Pons (tissue), 1 donor: ENCODE measurements at regions not wholly inside any gene's neighbourhood (a gene's known extent, or its start where the extent isn't known, plus 50 kb on each side); places are given as distances from the start of the nearest gene placed in this dataset.
"Not testable (repeated sequence)": the region's sequence is repeated elsewhere in the genome, so short reads cannot be mapped to it uniquely, and the experiment has no call there.

ENCODE experiments used
- DNase-seq: peaks from one replicate; pipeline ENCODE4 v3.0.0-alpha.2; 2016; ENCODE audit warnings: low spot score

DNA sequence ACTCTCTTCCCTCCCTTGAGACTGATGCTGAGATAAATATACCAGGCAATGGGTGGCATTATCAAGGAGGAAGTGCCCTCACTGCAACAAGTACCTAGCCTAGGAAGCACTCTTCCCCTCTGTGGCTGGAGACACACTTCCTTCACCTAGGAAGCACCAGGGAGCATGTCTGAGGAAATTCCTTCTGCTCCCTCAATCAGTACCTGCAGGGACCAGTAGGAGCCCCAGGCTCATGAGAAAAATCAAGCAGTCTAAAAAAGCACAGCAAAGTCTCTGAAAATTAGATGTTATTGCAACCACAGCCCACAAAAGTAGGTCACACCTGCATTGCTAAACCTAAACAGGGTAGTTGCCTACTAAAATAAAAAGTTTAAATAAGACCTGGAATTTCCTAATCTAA, 78.2 kb upstream of the TRPM1 start:
- DNase-seq: no peak

DNA sequence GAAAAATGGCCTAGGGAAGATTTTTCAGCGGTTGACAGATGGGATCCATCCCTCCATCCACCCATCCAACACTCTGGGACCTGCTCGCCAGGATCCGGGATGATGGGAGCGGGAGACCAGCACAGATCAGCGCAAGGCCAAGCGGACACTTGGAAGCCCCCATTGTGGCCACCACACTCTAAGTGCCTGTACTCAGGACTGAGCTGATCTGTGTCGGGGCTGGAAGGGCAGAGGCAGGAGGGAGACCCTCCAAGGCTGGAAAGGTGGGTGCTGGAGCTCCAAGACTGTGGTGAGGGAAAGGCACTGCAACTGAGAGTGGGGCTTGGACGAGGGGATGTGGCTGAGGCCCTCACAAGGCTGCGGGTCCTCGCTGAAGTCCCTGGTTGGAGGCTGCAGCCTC, 91.8 kb upstream of the TRPM1 start:
- no peak for DNase-seq

DNA sequence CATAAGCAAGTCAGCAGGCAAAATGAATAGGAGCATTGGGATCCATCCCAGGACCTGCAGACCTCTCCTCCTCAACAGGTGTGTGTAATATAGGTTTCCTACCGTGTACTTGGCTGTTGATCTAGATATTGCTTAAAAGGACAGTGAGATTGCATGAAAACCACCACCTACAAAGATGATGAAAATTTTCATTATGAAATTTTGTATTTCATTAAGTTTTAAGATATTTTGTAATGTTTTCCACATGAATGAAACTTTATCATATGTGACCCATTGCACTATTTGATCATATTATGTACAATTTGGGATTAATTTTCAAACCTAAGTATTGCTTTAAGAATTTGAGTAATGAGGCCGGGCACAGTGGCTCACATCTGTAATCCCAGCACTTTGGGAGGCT, 94.3 kb upstream of the TRPM1 start:
- no peak for DNase-seq

DNA sequence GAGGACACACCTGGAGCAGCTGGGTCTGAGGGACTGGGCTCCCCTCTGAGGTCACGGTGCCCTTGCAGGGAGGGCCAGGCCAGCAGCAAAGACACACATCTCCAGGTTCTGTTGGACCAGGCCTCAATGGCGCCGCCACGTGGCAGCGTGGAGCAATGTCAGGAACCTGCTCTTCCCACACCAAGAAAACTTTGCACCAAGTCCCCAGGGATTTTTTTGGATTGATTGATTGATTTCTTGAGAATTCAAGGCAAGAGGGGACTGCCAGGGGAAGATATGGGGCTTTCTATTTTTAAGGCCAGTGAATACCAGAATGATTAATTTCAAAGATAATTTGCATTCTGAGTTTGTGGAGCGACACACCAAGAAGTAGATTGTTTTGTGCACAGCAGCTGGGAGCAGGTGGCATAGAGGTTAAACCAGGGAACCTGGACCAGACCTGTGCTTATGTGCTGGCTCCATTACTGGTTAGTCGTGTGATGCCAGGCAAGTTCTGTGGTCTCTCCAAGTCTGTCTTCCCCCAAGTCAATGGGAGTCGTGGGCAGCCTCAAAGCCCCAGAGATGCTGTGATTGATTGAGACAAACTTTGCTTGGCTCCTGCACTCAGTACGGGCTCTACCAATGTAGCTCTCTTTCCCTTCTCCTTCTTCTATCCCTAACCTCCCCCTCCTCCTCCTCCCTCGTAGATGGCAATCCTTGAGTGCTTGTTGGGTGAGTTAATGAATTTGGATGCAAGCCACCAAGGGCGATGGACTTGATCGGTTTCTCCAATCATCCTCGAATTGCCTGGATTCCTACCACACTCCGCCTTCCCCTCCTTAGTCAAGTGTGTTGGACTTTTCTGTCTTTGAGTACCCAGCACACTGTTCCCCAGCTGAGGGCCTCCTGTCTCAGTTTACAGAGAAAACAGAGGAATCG, 96.2 kb upstream of the TRPM1 start:
- DNase-seq: no peak

DNA sequence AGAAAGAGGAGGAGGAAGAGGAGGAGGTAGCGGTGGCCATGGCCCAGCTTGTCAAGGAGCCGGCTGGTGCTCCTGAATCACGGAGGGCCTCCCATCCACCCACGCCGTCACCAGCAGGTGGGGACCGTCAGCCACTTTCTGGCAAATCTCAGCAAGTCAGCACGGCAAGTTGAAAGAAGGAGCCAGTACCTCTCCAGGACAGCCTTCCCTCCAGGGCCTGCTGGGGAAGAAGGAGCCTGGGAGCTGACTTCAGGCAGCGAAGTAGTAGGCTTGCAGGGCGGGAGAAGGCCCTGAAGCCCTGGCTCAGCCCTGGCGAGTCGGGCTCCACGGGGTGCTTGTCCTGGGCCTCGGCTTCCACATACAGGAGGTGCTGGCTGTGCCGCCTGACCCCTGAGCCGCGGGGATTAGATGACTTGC, 99.2 kb upstream of the TRPM1 start:
- DNase-seq: no peak

DNA sequence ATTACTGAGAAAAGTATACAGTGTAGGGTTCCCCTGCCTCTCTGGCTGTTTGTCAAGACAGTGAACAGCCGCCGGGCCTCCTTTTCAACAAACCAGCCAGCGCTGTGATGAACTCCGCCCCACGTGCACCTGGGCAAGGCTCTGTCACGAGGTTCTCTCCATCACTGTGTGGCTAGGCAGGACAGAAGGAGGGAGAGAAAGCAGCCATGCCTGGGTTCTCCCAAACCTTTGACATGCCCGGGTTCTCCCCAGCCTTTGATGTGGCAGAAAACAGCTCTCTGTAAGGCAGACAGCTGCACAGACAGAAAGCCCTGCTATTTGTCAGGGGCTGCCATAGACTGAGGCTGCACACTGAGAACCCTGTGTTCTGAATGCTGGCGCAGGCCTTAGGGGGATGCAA, 101.4 kb upstream of the TRPM1 start:
- DNase-seq: no peak

DNA sequence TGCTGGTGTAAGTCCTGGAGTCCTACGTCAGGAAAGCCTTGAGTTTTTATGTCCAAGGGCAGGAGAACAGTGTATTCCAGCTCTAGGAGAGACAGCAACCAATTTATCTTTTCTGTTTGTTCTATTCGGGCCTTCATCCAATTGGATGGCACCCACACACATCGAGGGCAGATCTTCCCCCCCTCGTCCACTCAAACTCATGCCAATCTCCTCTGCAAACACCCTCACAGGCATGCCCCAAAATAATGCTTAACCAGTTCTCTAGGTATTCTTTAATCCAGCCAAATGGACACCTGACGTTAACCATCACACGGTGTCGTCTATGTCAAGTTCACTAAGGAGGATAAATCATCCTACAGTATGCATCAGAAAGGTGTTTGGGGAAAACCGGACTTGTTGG, 102.5 kb upstream of the TRPM1 start:
- DNase-seq: no peak

DNA sequence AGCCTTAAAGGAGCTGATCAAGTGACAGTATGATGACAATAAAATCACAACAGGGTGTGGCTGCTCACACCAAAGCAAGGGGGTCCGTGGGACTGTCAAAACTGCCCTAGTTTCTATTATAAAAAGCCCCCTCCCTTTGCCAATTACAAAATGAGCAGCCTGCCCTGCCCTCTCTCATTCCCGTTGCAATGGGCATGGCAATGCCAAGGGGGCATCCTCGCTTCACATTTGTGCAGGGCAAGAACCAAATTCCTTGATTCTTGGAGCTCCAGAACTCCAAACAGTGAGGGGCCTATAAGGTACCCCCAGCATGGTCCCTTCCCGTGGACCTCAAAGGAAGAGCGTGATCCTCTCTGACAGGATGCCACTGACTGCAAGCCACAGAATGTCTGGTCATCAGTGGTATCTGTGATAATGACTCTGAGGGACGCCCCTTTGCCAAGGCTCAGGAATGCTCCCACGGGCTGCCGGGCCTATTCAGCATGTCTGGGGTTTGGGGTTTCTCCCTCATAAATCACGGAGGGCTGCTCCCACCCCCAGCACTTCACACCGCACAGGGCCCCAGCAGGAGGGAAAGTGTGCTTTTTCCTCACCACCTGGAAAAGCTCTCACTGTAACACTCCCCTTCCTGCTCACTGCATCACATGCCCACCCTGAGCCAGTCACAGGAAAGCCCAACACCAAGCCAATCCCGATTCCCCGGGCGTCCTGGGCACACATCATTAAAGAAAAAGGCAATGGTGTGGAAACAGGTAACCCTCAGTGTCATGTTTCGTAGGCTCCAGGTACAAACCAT, 105.1 kb upstream of the TRPM1 start:
- DNase-seq: no peak

DNA sequence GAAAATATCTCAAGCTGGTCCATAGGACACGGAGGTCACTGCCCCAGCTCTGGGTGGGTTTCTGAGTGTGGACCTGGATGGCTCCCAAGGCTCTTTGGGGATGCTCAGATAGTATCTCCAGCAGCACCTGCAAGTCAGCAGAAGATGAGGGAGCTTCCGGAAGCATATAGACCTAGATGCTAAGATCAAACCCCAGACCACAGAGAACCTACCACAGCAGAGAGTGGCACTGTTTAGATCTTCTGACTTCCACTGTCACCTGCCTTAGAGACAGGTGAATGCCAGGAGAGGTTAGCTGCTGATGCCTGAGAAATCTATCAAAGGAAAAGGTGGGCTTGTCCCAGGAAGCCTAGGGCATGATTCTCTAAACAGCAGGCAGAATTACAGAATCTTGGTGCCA, 105.7 kb upstream of the TRPM1 start:
- DNase-seq: no peak

DNA sequence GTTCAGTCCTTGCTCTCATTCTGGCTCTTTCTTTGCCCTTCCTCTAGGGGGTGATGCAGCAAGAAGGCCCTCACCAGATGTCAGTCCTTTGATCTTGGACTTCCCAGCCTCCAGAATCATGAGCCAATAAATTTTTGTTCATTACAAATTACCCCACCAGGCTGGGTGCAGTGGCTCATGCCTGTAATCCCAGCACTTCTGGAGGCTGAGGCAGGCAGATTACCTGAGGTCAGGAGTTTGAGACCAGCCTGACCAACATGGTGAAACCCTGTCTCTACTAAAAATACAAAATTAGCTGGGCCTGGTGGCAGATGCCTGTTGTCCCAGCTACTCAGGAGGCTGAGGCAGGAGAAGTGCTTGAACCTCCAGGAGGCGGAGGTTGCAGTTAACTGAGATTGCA, 106.3 kb upstream of the TRPM1 start:
- DNase-seq: not testable (repeated sequence)

DNA sequence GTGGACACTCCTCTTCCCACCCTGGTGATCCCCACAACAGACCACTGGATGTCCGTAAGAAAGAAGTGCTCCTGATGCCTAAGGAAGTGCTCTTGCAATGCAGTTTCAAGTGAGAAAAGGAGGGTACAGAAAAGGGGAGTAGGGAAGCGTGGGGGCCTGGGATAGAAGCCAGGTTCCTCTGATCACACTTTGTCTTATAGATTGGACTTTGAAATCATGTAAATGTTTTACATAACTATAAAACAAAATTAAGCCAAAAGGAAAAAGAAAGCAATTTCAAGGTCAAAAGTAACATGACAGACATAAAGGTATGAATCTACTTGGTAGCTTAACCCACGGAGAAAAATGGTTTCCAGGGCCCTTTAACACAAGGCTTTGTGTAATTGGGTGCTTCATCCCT, 107.3 kb upstream of the TRPM1 start:
- DNase-seq: no peak

DNA sequence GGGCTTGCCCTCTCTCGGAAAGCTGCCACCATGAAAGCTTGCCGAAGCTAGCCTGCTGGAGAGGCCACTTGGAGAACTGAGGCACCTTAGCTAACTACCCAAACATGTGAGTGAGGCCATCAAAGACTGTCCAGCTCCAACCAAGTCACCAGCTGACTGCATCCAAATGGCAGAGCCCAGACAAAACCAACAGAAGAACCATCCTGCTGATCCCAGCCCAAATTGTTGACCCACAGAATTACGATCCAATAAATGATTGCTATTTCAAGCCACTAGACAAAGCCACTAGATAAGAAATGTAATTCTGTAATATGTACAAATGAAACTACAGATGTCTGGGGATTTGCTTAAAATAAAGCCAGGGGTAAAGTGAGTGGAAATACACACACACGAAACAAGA, 109.8 kb upstream of the TRPM1 start:
- no peak for DNase-seq

DNA sequence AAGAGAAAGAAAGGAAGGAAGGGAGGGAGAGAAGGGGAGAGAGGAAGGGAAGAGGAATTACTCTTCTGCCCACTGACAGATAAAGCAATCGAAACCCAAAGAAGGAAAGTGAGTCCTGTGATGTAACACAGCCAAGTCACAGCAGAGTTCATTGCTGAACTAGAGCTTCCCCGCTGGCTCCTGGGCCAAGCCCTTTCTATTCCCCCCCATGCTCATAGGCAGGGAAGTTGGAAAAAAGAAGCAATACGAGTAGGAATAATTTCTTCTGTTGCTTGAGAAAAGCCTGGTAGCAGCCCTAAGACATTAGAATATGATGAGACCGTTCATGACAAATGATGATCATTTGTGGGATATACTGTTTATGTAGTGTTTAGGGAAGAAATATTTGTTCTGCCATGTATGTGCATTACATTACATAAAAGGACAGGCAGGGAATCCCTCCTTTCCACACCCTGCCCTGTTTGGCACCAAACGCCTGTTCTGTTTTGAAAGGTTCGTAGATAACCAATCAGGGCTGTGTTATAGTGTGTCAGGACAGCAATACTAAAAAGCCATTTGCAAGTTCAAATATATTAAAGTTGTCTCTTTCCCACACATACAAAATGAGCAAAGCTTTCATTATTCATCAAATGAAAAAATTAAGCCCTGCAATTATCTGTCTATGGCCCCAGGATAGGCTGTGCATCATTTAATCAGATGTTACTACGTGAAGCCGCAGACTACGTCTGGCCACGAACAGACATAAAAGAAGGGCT, 111.0 kb upstream of the TRPM1 start:
- peak; percentile 53 for DNase-seq

DNA sequence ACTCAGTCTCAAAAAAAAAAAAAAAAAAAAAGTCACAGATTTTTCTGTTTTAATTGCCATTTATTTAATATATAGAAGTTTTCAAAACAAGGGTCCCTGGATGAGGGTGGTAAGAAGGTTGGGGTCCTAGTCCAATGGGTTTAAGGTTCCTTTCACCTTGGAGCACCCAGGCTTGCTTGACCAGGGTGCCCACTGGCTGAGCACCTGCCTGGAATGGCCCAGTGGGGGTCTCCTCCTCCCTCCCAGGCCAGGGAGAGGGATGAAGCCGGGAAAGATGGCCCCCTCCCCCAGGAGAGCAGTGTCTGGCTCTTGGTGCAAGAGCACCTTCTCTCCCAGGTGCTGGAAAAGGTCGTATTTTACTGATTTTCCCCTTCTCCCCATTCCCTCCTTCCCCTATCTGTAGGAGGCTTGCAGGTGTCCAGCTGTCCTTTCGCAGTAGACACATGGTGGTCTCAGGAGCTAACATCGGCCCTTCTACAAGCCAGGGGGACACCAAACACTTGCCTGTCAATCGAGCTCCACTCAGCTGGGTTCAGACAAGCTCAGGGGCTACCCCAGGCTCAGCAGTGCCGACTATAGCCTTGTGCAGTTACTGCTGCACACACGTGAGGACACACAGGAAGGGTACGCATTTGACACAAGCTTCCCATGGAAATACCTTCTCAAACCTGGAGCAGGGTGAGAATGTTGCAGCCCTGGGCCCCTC, 112.3 kb upstream of the KLF13 start:
- no peak for DNase-seq

DNA sequence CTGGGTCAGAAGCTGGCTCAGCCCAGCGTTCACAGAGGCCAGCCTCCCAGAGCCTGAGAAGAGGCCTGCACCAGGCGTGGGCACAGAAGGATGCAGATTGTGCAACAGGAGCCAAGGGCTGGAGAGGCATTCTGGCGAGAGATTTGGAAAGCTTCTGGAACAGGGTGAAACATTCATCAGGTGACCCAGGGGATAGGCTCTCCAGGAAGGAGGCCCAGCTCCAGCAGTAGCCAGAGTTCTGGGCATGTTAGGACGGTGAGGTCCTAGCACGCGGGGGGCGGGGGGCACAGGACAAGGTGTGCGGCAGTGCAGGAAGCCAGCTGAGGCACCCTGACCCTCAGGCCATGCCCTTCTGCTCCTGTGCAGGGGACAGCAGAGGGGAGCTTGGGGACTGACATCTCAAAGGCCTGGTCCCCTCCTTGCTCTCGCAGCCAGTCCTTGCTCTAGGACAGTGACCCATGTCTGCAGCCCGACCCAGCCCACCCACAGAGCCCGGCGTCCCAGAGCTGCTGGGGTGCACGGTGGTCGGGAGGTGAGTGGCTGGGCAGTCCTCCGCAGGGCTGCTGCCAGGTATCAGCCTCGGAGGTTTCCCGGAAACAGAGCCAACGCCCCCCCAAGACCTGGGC, 111.7 kb upstream of the KLF13 start:
- no peak for DNase-seq

DNA sequence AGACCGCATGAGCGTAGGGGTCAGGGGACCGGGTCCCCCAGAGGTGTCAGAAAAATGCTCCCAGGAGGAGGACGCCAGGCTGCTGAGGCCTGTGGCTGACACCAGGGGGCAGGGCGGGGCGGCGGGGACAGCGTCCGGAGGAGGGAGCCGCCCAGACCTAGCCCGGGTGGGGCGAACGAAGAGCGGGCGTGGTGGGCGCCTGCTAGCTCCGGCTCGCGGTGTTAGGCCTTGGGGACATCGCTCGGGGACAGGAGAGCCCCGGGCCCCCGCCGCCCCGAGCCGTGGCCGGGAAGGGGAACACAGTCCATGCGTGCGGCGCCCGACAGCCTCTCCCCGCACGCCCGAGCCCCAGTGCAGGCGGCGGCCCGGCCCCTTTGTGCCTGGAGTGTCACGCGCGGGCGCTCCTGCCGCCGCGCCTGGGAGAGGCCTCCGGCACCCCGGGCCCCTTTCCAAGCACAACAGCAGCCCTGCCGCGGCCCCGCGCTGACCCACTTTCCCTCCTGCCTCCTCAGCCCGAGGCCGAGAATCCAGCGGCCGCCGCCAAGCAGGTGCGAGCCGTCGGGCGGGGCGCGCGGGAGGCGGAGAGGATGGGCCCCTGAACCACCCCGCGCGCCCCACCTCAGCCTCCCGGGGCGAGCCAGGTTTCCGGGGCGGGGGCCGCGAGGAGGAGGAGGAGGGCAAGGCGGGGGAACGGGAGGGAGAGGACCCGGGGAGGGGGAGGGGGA, 111.0 kb upstream of the KLF13 start:
- peak; percentile 55 for DNase-seq

DNA sequence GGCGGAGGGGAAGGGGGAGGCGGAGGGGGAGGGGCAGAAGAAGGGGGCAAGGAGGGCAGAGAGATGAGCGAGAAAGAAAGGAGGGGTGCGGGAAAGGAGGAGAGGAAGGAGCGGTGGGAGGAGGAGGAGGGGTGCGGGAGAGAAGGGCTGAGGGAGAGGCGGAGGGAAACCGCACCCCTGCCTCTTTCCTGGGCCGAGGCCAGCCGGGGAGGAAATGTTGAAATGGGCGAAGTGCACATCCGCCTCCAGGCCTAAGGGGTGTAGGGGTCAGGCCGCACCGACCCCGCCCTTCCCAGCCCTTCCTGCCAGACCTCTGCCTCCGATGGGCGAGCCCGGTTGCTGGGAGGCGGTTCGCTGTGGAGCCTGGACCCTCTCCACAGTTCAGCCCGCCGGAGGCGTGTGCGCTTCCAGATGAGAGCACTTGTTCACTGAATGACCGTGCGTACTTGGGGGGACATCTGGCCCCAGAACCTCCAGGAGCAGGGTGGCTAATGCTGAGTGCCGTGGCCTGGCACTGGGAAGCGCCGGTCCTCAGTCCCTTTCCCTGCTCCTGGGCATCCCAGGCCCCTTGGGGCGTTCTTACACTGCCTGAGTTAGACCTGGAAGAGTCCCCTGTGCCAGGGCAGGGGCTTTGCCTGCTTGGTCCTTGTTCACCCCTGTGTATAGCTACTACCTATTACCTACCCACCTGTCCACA, 110.3 kb upstream of the KLF13 start:
- DNase-seq: peak; percentile 44

DNA sequence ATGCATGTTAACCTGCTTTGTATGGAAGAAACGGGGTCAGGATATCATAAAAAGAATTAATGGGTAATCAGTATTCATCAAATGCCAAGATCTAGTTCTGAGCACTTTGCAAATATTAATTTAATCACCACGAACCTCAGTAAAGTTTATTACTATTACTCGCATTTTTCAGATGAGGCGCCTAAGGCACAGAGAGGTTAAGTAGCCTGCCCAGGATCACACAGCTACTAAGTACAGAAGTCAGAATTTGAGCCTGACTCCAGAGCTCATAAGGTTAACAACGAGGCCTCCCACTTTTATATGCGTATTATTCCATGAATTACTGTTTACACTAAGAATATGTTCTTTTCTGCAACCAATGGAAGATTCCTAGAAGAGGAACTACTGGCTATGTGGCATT, 109.6 kb upstream of the KLF13 start:
- DNase-seq: no peak

DNA sequence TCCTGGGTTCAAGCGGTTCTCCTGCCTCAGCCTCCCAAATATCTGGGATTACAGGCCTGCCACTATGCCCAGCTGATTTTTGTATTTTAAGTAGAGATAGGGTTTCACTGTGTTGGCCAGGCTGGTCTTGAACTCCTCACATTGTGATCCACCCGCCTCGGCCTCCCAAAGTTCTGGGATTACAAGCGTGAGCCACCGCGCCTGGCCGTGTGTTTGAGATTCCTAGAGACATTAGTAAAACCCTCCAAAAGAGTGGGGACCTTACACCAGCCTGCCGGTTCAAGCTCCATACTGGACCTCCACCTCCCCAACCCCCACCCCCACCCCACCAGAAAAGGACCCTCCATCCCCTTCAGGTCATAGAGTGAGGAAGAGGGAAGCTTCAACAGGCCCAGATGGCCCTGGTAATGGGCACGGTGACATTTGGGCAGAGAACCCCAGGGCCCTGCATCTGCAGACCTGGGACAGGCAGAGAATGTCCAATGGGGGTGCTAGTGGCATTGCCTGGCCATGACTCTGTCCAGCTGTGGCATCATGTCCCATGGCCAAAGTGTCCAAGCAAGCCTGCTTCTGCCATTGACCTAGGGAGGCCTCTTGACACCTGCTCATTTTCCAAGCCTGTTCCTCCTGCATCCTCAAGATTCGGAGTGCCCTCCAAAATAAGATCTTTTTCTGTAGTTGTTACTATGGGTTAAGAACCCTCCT, 108.9 kb upstream of the KLF13 start:
- no peak for DNase-seq

DNA sequence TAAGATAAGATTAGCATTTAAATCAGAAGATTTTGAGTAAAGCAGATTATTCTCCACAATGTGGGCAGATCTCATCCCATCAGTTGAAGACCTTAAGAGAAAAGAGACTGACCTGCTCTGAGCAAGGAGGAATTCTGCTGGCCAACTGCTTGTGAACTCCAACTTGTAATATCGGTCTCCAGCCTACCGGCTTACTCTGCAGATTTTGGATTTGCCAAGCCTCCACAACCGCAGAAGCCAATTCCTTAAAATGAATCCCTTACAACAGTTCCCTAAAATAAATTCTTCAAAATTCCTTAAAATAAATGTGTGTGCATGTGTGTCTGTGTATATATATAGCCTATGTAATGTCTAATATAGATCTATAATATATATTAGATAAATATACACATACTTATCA, 107.4 kb upstream of the KLF13 start:
- no peak for DNase-seq
